ENCODE measurements at regions not wholly inside any gene's neighbourhood (a gene's known extent, or its start where the extent isn't known, plus 50 kb on each side); places are given as distances from the start of the nearest gene placed in this dataset.

- no peaks in the 10 kb centered on the region for H3K27me3 ChIP-seq (ENCODE audit: low read depth)
- H3K36me3 ChIP-seq, result no peaks in the 10 kb centered on the region
- peaks cover 29% of the 10 kb centered on the region for H3K9me3 ChIP-seq (replicated peaks)
- no peak overlapping the region for H3K4me3 ChIP-seq
- no peak overlapping the region for H3K27ac ChIP-seq (replicated peaks)
- H3K4me1 ChIP-seq, result no peaks in the 10 kb centered on the region
- intact Hi-C loops (cut with micrococcal nuclease), result no loop called here
- no peak for TF ChIP-seq CTCF (IDR thresholded peaks at IDR 0.05; ENCODE audit: borderline replicate concordance)
- no peak for DNase-seq
These were observed 127.5 kb upstream of the ANXA10 start for GRCh38 chr4:167964766-167965373.

GRCh38 chr4:167966143-167966542, 126.2 kb upstream of the ANXA10 start:
- intact Hi-C loops (cut with micrococcal nuclease), result no loop called here
- H3K27me3 ChIP-seq (ENCODE audit: low read depth), result no peaks in the 10 kb centered on the region

GRCh38 chr4:167973513-167973912, 118.8 kb upstream of the ANXA10 start:
- H3K27ac ChIP-seq (replicated peaks), result no peak overlapping the region
- no peaks in the 10 kb centered on the region for H3K4me1 ChIP-seq
- TF ChIP-seq CTCF (IDR thresholded peaks at IDR 0.05; ENCODE audit: borderline replicate concordance), result no peak
- H3K9me3 ChIP-seq (replicated peaks), result peaks cover 93% of the 10 kb centered on the region
- H3K27me3 ChIP-seq (ENCODE audit: low read depth), result no peaks in the 10 kb centered on the region
- no peak for DNase-seq
- intact Hi-C loops (cut with micrococcal nuclease), result no loop called here
- H3K4me3 ChIP-seq, result no peak overlapping the region
- no peaks in the 10 kb centered on the region for H3K36me3 ChIP-seq

More at GRCh38 chr4:167966143-167966542, 126.2 kb upstream of the ANXA10 start:
- no peak for TF ChIP-seq CTCF (IDR thresholded peaks at IDR 0.05; ENCODE audit: borderline replicate concordance)
- no peaks in the 10 kb centered on the region for H3K36me3 ChIP-seq
- H3K27ac ChIP-seq (replicated peaks), result no peak overlapping the region
- no peak overlapping the region for H3K4me3 ChIP-seq
- no peak for DNase-seq
- H3K9me3 ChIP-seq (replicated peaks), result peaks cover 29% of the 10 kb centered on the region
- H3K4me1 ChIP-seq, result no peaks in the 10 kb centered on the region

GRCh38 chr4:167985565-167985964, 106.8 kb upstream of the ANXA10 start:
- H3K9me3 ChIP-seq (replicated peaks), result peaks cover 53% of the 10 kb centered on the region
- no peak overlapping the region for H3K4me3 ChIP-seq
- TF ChIP-seq CTCF (IDR thresholded peaks at IDR 0.05; ENCODE audit: borderline replicate concordance), result no peak
- intact Hi-C loops (cut with micrococcal nuclease), result no loop called here
- no peaks in the 10 kb centered on the region for H3K4me1 ChIP-seq
- H3K36me3 ChIP-seq, result no peaks in the 10 kb centered on the region
- H3K27ac ChIP-seq (replicated peaks), result no peak overlapping the region
- no peak for DNase-seq
- no peaks in the 10 kb centered on the region for H3K27me3 ChIP-seq (ENCODE audit: low read depth)

- Histone ChIP-seq H3K27me3 (ENCODE audit: low read depth) (no peaks in the 10 kb centered on the region), H3K36me3 (no peaks in the 10 kb centered on the region), H3K27ac (replicated peaks) (no peak overlapping the region), H3K4me1 (no peaks in the 10 kb centered on the region), H3K9me3 (replicated peaks) (peaks cover 48% of the 10 kb centered on the region), H3K4me3 (no peak overlapping the region)
- intact Hi-C loops (cut with micrococcal nuclease), result no loop called here
- no peak for TF ChIP-seq CTCF (IDR thresholded peaks at IDR 0.05; ENCODE audit: borderline replicate concordance)
- no peak for DNase-seq
These were observed 106.3 kb upstream of the ANXA10 start for GRCh38 chr4:167986044-167986443.
